DOHH2 (cell line): ENCODE measurements at regions not wholly inside any gene's neighbourhood (a gene's known extent, or its start where the extent isn't known, plus 50 kb on each side); places are given as distances from the start of the nearest gene placed in this dataset.

ENCODE experiments used
- H3F3A ChIP-seq: fragments of 200-600 bp; sonication (generic), shearing (Covaris generic); 2 replicates; pipeline ENCODE4 v1.6.0; 2016; ENCODE audit warnings: antibody characterized with exemption, mild to moderate bottlenecking; ENCODE audit not compliant: control insufficient read depth, insufficient read depth
- H3K27ac ChIP-seq: fragments of 200-600 bp; sonication (generic); 2 replicates; pipeline ENCODE4 v1.5.1; 2014; ENCODE audit warnings: low read depth, mild to moderate bottlenecking, low read length, moderate library complexity
- H3K27me3 ChIP-seq: fragments of 200-600 bp; sonication (generic); 2 replicates; pipeline ENCODE4 v1.6.1; 2014; ENCODE audit warnings: mild to moderate bottlenecking, low read length, mixed read lengths; ENCODE audit not compliant: control insufficient read depth
- H3K36me3 ChIP-seq: fragments of 200-600 bp; sonication (generic); 2 replicates; pipeline ENCODE4 v1.6.1; 2014; ENCODE audit warnings: mild to moderate bottlenecking, low read length, moderate library complexity, mixed read lengths; ENCODE audit not compliant: control insufficient read depth
- H3K4me1 ChIP-seq: fragments of 200-600 bp; sonication (generic); 2 replicates; pipeline ENCODE4 v1.6.1; 2014; ENCODE audit warnings: mild to moderate bottlenecking, low read length, mixed read lengths; ENCODE audit not compliant: control insufficient read depth
- H3K4me2 ChIP-seq: fragments of 200-600 bp; sonication (generic); 2 replicates; pipeline ENCODE4 v1.6.0; 2014; ENCODE audit warnings: mild to moderate bottlenecking, low read length, moderate library complexity
- H3K4me3 ChIP-seq: fragments of 200-600 bp; sonication (generic); 2 replicates; pipeline ENCODE4 v1.5.1; 2014; ENCODE audit warnings: mild to moderate bottlenecking, low read length, mixed read lengths
- H3K79me2 ChIP-seq: fragments of 200-600 bp; sonication (generic); 2 replicates; pipeline ENCODE4 v1.6.1; 2014; ENCODE audit warnings: mild to moderate bottlenecking, low read length, mixed read lengths; ENCODE audit not compliant: control insufficient read depth
- H3K9me2 ChIP-seq: fragments of 200-600 bp; sonication (generic); replicated peaks from 2 replicates; pipeline ENCODE4 v1.6.1; 2014; ENCODE audit warnings: mild to moderate bottlenecking, low read length, mixed read lengths; ENCODE audit not compliant: control insufficient read depth
- H3K9me3 ChIP-seq: fragments of 200-600 bp; sonication (generic); 2 replicates; pipeline ENCODE4 v1.6.1; 2014; ENCODE audit warnings: antibody characterized with exemption, low read length, mixed read lengths; ENCODE audit not compliant: control insufficient read depth, insufficient read depth
- H4K20me1 ChIP-seq: fragments of 200-600 bp; sonication (generic); 2 replicates; pipeline ENCODE4 v1.6.0; 2014; ENCODE audit warnings: low read depth, mild to moderate bottlenecking, antibody characterized with exemption, low read length, moderate library complexity; ENCODE audit not compliant: control insufficient read depth, insufficient read depth
- EZH2phosphoT487 ChIP-seq: fragments of 200-600 bp; sonication (generic); IDR thresholded peaks from 2 replicates; pipeline ENCODE4 v1.6.1; 2017; ENCODE audit warnings: borderline replicate concordance, mild to moderate bottlenecking, antibody characterized with exemption, low read length, moderate library complexity, mixed read lengths
- TF ChIP-seq, protein P1 (sequence below): fragments of 200-600 bp; sonication (generic); IDR thresholded peaks from one replicate; pipeline ENCODE4 v1.5.1; 2014; ENCODE audit warnings: antibody characterized with exemption, mild to moderate bottlenecking, low read depth, low read length; ENCODE audit not compliant: poor library complexity, severe bottlenecking

DNA sequence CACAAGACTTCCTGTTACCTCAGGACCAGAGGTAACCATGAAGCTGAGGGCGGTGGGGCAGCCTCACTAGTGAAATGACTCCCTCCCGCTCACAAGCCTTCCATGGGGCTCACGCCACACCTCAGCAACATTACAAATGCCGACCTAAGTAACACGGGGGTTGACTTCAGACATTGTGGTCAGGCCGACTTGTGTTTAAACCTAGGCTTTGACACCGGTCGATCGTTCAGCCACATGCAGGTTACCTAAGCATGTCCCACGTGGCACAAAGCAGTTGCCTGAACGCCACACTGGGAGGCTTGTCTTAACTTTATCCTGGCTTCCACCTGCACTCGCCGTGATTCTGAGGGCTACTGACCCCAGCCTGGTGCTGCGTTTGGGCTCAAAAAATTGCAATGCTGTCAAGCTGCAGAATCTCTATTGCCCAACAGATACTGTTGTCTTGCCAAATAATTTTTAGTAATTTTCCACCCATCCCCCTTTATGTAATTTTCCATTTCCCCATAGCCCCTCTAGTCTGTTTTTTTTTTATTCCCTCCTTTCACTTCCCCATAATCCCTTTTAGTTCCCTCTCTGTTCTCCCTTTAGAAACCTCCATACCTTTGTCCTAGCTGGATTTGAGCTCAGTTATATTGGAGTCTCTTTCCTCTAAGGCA is 158.6 kb upstream of the RGMA start:
- Histone ChIP-seq H3F3A (no peaks in the 10 kb centered on the region), H3K4me3 (no peak overlapping the region), H3K4me2 (no peak overlapping the region), H3K4me1 (no peaks in the 10 kb centered on the region), H3K36me3 (no peaks in the 10 kb centered on the region), H3K9me3 (no peaks in the 10 kb centered on the region), H4K20me1 (no peaks in the 10 kb centered on the region), H3K27ac (no peak overlapping the region), H3K9me2 (no peaks in the 10 kb centered on the region), H3K27me3 (no peaks in the 10 kb centered on the region), H3K79me2 (no peaks in the 10 kb centered on the region)
- TF ChIP-seq EZH2phosphoT487, result no peak
- TF ChIP-seq, protein P1, sequence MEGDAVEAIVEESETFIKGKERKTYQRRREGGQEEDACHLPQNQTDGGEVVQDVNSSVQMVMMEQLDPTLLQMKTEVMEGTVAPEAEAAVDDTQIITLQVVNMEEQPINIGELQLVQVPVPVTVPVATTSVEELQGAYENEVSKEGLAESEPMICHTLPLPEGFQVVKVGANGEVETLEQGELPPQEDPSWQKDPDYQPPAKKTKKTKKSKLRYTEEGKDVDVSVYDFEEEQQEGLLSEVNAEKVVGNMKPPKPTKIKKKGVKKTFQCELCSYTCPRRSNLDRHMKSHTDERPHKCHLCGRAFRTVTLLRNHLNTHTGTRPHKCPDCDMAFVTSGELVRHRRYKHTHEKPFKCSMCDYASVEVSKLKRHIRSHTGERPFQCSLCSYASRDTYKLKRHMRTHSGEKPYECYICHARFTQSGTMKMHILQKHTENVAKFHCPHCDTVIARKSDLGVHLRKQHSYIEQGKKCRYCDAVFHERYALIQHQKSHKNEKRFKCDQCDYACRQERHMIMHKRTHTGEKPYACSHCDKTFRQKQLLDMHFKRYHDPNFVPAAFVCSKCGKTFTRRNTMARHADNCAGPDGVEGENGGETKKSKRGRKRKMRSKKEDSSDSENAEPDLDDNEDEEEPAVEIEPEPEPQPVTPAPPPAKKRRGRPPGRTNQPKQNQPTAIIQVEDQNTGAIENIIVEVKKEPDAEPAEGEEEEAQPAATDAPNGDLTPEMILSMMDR, result no peak

GRCh38 chr15:93246266-93247242 is 157.5 kb upstream of the RGMA start:
- Histone ChIP-seq H3K9me2 (no peaks in the 10 kb centered on the region), H3K79me2 (no peaks in the 10 kb centered on the region), H3K4me1 (no peaks in the 10 kb centered on the region), H3K9me3 (no peaks in the 10 kb centered on the region), H3K36me3 (no peaks in the 10 kb centered on the region), H3K4me2 (no peak overlapping the region), H3K27ac (no peak overlapping the region), H3K27me3 (no peaks in the 10 kb centered on the region), H3F3A (no peaks in the 10 kb centered on the region), H3K4me3 (no peak overlapping the region), H4K20me1 (no peaks in the 10 kb centered on the region)
- TF ChIP-seq EZH2phosphoT487, result no peak
- TF ChIP-seq, protein P1, result no peak

- H3K27ac ChIP-seq, result no peak overlapping the region
- H3K4me2 ChIP-seq, result no peak overlapping the region
- no peaks in the 10 kb centered on the region for H3K27me3 ChIP-seq
- no peaks in the 10 kb centered on the region for H4K20me1 ChIP-seq
- TF ChIP-seq EZH2phosphoT487, result no peak
- TF ChIP-seq, protein P1, result no peak
- H3K9me3 ChIP-seq, result no peaks in the 10 kb centered on the region
- H3K4me3 ChIP-seq, result no peak overlapping the region
- no peaks in the 10 kb centered on the region for H3K4me1 ChIP-seq
- H3K9me2 ChIP-seq, result no peaks in the 10 kb centered on the region
- H3F3A ChIP-seq, result no peaks in the 10 kb centered on the region
- H3K36me3 ChIP-seq, result no peaks in the 10 kb centered on the region
- no peaks in the 10 kb centered on the region for H3K79me2 ChIP-seq
Observed at GRCh38 chr15:93245661-93246042, 156.6 kb upstream of the RGMA start.
